CD14-positive monocyte (primary cell): ENCODE measurements at regions not wholly inside any gene's neighbourhood (a gene's known extent, or its start where the extent isn't known, plus 50 kb on each side); places are given as distances from the start of the nearest gene placed in this dataset.

Experiments
- DNase-seq, 3 donors: peaks; one replicate each; pipeline ENCODE4 v3.0.0-alpha.2; 2011 to 2022
- H2AFZ ChIP-seq: 2 replicates; pipeline ENCODE4 v1.6.0; 2012; ENCODE audit warnings: mild to moderate bottlenecking, low read depth, low read length, inconsistent platforms; ENCODE audit not compliant: insufficient read depth, poor library complexity, severe bottlenecking
- H3K27ac ChIP-seq, 2 donors: 1 replicate in 1 of 2; 2 replicates in 1 of 2; pipeline ENCODE4 v1.5.1; 2012 to 2013; ENCODE audit warnings: low read length in 2 of 2, control low read depth in 1 of 2, inconsistent platforms in 1 of 2, low read depth in 1 of 2, mild to moderate bottlenecking in 1 of 2
- H3K27me3 ChIP-seq, 2 donors: one replicate each; pipeline versions ENCODE4 v1.6.0 to v1.6.1; 2011 to 2013; ENCODE audit warnings: low read length in 2 of 2; ENCODE audit not compliant: control insufficient read depth in 2 of 2, insufficient read depth in 2 of 2
- H3K36me3 ChIP-seq, 2 donors: replicated peaks in 1 of 2; 1 replicate in 1 of 2; 2 replicates in 1 of 2; pipeline versions ENCODE4 v1.5.1 to v1.6.1; 2012 to 2013; ENCODE audit warnings: low read length in 2 of 2, control low read depth in 1 of 2, inconsistent platforms in 1 of 2, mild to moderate bottlenecking in 1 of 2; ENCODE audit not compliant: insufficient read depth in 2 of 2, control insufficient read depth in 1 of 2
- H3K4me1 ChIP-seq, 2 donors: 1 replicate in 1 of 2; 2 replicates in 1 of 2; pipeline versions ENCODE4 v1.5.1 to v1.6.1; 2012 to 2013; ENCODE audit warnings: low read length in 2 of 2, control low read depth in 1 of 2, inconsistent platforms in 1 of 2, mild to moderate bottlenecking in 1 of 2, moderate library complexity in 1 of 2; ENCODE audit not compliant: insufficient read depth in 2 of 2, control insufficient read depth in 1 of 2
- H3K4me2 ChIP-seq: replicated peaks from 2 replicates; pipeline ENCODE3; 2012; ENCODE audit warnings: low read length, moderate library complexity, mild to moderate bottlenecking; ENCODE audit not compliant: poor library complexity, severe bottlenecking; ENCODE audit errors: extremely low read depth
- H3K4me3 ChIP-seq, 3 experiments: fragments of 200-600 bp in 1 of 3; sonication (generic) in 1 of 3; replicated peaks in 1 of 3; 1 replicate in 2 of 3; 2 replicates in 1 of 3; pipeline ENCODE4 v1.5.1; 2011 to 2013; ENCODE audit warnings: low read length in 3 of 3, mild to moderate bottlenecking in 3 of 3, control low read depth in 2 of 3, low read depth in 2 of 3, inconsistent platforms in 1 of 3, moderate library complexity in 1 of 3
- H3K79me2 ChIP-seq: 2 replicates; pipeline ENCODE4 v1.6.0; 2012; ENCODE audit warnings: mild to moderate bottlenecking, control low read depth, inconsistent platforms, low read length, moderate library complexity; ENCODE audit not compliant: insufficient read depth
- H3K9ac ChIP-seq: 2 replicates; pipeline ENCODE4 v1.6.0; 2017; ENCODE audit warnings: low read length, mild to moderate bottlenecking; ENCODE audit not compliant: insufficient read depth, poor library complexity, severe bottlenecking
- H3K9me3 ChIP-seq, 2 donors: replicated peaks in 1 of 2; 1 replicate in 1 of 2; 2 replicates in 1 of 2; pipeline versions ENCODE4 v1.5.1 to v1.6.1; 2012 to 2013; ENCODE audit warnings: low read length in 2 of 2, control low read depth in 1 of 2; ENCODE audit not compliant: control insufficient read depth in 1 of 2, insufficient read depth in 1 of 2
- H4K20me1 ChIP-seq: 2 replicates; pipeline ENCODE4 v1.6.0; 2012; ENCODE audit warnings: mild to moderate bottlenecking, low read length, control low read depth, moderate library complexity; ENCODE audit not compliant: insufficient read depth
- H3K27ac Mint-ChIP-seq, 7 donors: one replicate each; pipeline ENCODE4 v1.8.0; 2020; ENCODE audit warnings: mild to moderate bottlenecking in 7 of 7, mixed read lengths in 7 of 7, moderate library complexity in 6 of 7, inconsistent platforms in 2 of 7
- H3K27me3 Mint-ChIP-seq, 3 donors: one replicate each; pipeline ENCODE4 v1.8.0; 2021 to 2022; ENCODE audit warnings: low read depth in 3 of 3, mild to moderate bottlenecking in 3 of 3, mixed read lengths in 3 of 3, moderate library complexity in 3 of 3, inconsistent platforms in 1 of 3
- H3K36me3 Mint-ChIP-seq, 2 donors: one replicate each; pipeline ENCODE4 v1.8.0; 2020; ENCODE audit warnings: mixed read lengths in 2 of 2, inconsistent platforms in 1 of 2, mild to moderate bottlenecking in 1 of 2
- H3K4me1 Mint-ChIP-seq: one replicate; pipeline ENCODE4 v1.8.0; 2020; ENCODE audit warnings: mild to moderate bottlenecking, mixed read lengths
- H3K4me3 Mint-ChIP-seq, 2 donors: one replicate each; pipeline ENCODE4 v1.8.0; 2020; ENCODE audit warnings: mild to moderate bottlenecking in 2 of 2, mixed read lengths in 2 of 2, moderate library complexity in 1 of 2
- H3K9me3 Mint-ChIP-seq, 7 donors: one replicate each; pipeline ENCODE4 v1.8.0; 2020 to 2022; ENCODE audit warnings: mixed read lengths in 7 of 7, mild to moderate bottlenecking in 6 of 7, moderate library complexity in 6 of 7, inconsistent platforms in 2 of 7
- CTCF ChIP-seq: fragments of 200-600 bp; IDR thresholded peaks from one replicate; pipeline ENCODE4 v1.8.0; 2022; ENCODE audit warnings: antibody characterized with exemption, mild to moderate bottlenecking
- WGBS: methylation state at CpG from one replicate; pipeline ENCODE4 v1.1.5; 2013; ENCODE audit warnings: missing lambda C conversion rate; ENCODE audit not compliant: insufficient coverage; 5-methylcytosine and 5-hydroxymethylcytosine counted together
- intact Hi-C, 2 donors: fragments of 100-400 bp; cut with micrococcal nuclease; formaldehyde crosslinking; loops; one replicate each; pipeline versions ENCODE4 v1.15.0 to v1.15.1; 2023

DNA sequence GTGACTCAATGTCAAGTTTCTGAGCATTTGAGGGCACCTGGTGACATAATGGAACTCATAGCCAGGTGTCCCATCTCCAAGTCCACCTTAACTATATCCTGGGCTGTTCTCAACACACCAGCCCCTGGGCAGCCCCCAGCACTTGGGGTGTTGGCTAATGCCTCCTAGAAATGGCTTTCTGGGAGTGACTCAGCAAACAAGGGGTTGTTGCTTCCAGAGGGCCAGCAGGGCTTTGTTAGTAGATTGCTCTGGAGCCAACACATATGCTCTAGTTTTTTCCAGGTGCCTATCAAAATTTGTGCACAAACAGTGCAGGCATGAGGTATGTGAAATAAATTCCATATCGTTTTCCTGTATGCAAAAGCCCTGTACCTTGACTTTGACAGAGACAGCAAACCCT lies 448.4 kb downstream of the SLC4A3 start:
- no peak for TF ChIP-seq CTCF
- intact Hi-C loops, result no loop called here
- H3K4me1 Mint-ChIP-seq, result no peaks in the 10 kb centered on the region
- peaks cover 0 to 2% (median 0%) of the 10 kb centered on the region in 3 donors for H3K27me3 Mint-ChIP-seq
- H3K79me2 ChIP-seq, result no peaks in the 10 kb centered on the region
- no peak overlapping the region for H3K4me3 ChIP-seq
- no peaks in the 10 kb centered on the region for H3K36me3 Mint-ChIP-seq
- peaks cover 0 to 4% (median 1%) of the 10 kb centered on the region in 7 donors for H3K9me3 Mint-ChIP-seq
- H3K27ac Mint-ChIP-seq, result no peak overlapping the region
- no peaks in the 10 kb centered on the region for H3K9me3 ChIP-seq
- H3K9ac ChIP-seq, result no peak overlapping the region
- H3K4me1 ChIP-seq, result no peaks in the 10 kb centered on the region
- H3K4me2 ChIP-seq, result no peak overlapping the region
- DNase-seq, result no peak
- H3K36me3 ChIP-seq, result no peaks in the 10 kb centered on the region
- no peak overlapping the region for H3K4me3 Mint-ChIP-seq
- no peaks in the 10 kb centered on the region for H4K20me1 ChIP-seq
- H2AFZ ChIP-seq, result no peak overlapping the region
- no peak overlapping the region for H3K27ac ChIP-seq
- H3K27me3 ChIP-seq, result no peaks in the 10 kb centered on the region
- no CpG with 5 or more reads among the region's 1 CpG for WGBS

GRCh38 chr2:220076734-220077133 lies 449.3 kb downstream of the SLC4A3 start:
- H4K20me1 ChIP-seq, result no peaks in the 10 kb centered on the region
- H3K4me3 ChIP-seq, result no peak overlapping the region
- TF ChIP-seq CTCF, result no peak
- WGBS, result 85% methylated on average over 5 of the region's 9 CpGs
- Mint-ChIP-seq H3K9me3 (peaks cover 0 to 4% (median 2%) of the 10 kb centered on the region in 7 donors), H3K27me3 (peaks cover 0 to 2% (median 0%) of the 10 kb centered on the region in 3 donors), H3K4me1 (no peaks in the 10 kb centered on the region), H3K4me3 (no peak overlapping the region), H3K36me3 (no peaks in the 10 kb centered on the region), H3K27ac (no peak overlapping the region)
- no peak overlapping the region for H3K27ac ChIP-seq
- DNase-seq, result no peak
- H2AFZ ChIP-seq, result no peak overlapping the region
- no peaks in the 10 kb centered on the region for H3K36me3 ChIP-seq
- H3K9me3 ChIP-seq, result no peaks in the 10 kb centered on the region
- no peaks in the 10 kb centered on the region for H3K4me1 ChIP-seq
- no peak overlapping the region for H3K9ac ChIP-seq
- H3K27me3 ChIP-seq, result no peaks in the 10 kb centered on the region
- no peaks in the 10 kb centered on the region for H3K79me2 ChIP-seq
- H3K4me2 ChIP-seq, result no peak overlapping the region
- intact Hi-C loops, result no loop called here
